H1 (cell line): ENCODE measurements at regions not wholly inside any gene's neighbourhood (a gene's known extent, or its start where the extent isn't known, plus 50 kb on each side); places are given as distances from the start of the nearest gene placed in this dataset.

ENCODE experiments used
- CBX5 ChIP-seq: fragments of 300-800, 300-1000 bp; sonication (generic); IDR thresholded peaks from 2 replicates; pipeline ENCODE4 v1.7.1; 2016; ENCODE audit warnings: antibody characterized with exemption, low read length, low read depth
- CBX8 ChIP-seq: fragments of 300-800, 300-1000 bp; sonication (generic); IDR thresholded peaks from 2 replicates; pipeline ENCODE4 v1.7.1; 2016; ENCODE audit warnings: low read depth, low read length, borderline replicate concordance
- CREB1 ChIP-seq: IDR thresholded peaks from 2 replicates; pipeline ENCODE4 v1.6.1; 2012; ENCODE audit warnings: inconsistent platforms
- CTCF ChIP-seq, 3 experiments: IDR thresholded peaks; 1 replicate in 2 of 3; 2 replicates in 1 of 3; pipeline versions ENCODE4 v1.5.1 to v1.6.1; 2011; ENCODE audit warnings: low read length in 3 of 3, mild to moderate bottlenecking in 3 of 3, inconsistent platforms in 2 of 3, low read depth in 1 of 3, moderate library complexity in 1 of 3; ENCODE audit not compliant: insufficient read depth in 1 of 3; ENCODE audit errors: control extremely low read depth in 1 of 3
- EZH2 ChIP-seq: fragments of 200-600 bp; sonication (generic); IDR thresholded peaks from 2 replicates; pipeline ENCODE4 v1.7.1; 2012; ENCODE audit warnings: low read depth, mild to moderate bottlenecking, moderate library complexity, low read length, inconsistent platforms; ENCODE audit not compliant: severe bottlenecking
- JUND ChIP-seq: IDR thresholded peaks from 2 replicates; pipeline ENCODE4 v1.6.1; 2011; ENCODE audit warnings: mild to moderate bottlenecking, improper control_type of control experiment, low read length
- MAX ChIP-seq: IDR thresholded peaks from 2 replicates; pipeline ENCODE4 v1.6.1; 2012; ENCODE audit warnings: inconsistent platforms
- POLR2AphosphoS5 ChIP-seq: IDR thresholded peaks from 2 replicates; pipeline ENCODE4 v1.6.1; 2011; ENCODE audit warnings: low read depth, low read length
- RAD21 ChIP-seq, 2 experiments: IDR thresholded peaks in 1 of 2; conservative IDR thresholded peaks in 1 of 2; 2 replicates each; pipeline ENCODE4 v1.6.1; 2011; ENCODE audit warnings: low read depth in 2 of 2, low read length in 2 of 2, improper control_type of control experiment in 1 of 2, inconsistent platforms in 1 of 2, mild to moderate bottlenecking in 1 of 2, moderate library complexity in 1 of 2
- RFX5 ChIP-seq: IDR thresholded peaks from 2 replicates; pipeline ENCODE4 v1.6.1; 2011; ENCODE audit warnings: low read depth, low read length, improper control_type of control experiment, borderline replicate concordance
- TF ChIP-seq, protein P1 (sequence below): IDR thresholded peaks from 2 replicates; pipeline ENCODE4 v1.6.1; 2011; ENCODE audit warnings: low read depth, mild to moderate bottlenecking, low read length; ENCODE audit not compliant: insufficient read depth
- TF ChIP-seq, protein P2 (sequence below): IDR thresholded peaks from 2 replicates; pipeline ENCODE4 v1.6.1; 2011; ENCODE audit warnings: low read length, improper control_type of control experiment

DNA sequence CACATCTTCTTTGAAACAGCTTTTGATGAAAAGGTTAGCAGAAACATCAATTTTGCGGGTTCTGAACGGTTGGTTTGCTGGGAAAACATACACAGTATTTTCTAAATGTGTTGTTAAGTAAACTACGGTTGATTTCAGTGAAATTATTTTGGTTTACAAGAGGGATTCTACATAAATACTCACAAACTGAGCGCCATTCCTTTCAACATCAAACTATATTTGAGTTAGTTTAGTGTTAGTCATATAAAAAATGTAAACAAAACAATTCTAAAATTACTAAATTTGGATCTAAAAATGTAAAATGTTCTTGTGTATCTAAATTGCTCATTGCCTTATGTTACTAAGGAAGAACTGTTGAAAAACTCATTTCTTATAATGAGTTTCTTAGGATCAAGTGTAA is 425.6 kb downstream of the PCDH18 start:
- TF ChIP-seq MAX, result no peak
- TF ChIP-seq RFX5, result no peak
- TF ChIP-seq, protein P1, sequence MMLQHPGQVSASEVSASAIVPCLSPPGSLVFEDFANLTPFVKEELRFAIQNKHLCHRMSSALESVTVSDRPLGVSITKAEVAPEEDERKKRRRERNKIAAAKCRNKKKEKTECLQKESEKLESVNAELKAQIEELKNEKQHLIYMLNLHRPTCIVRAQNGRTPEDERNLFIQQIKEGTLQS, result no peak
- no peak for TF ChIP-seq POLR2AphosphoS5
- TF ChIP-seq, protein P2, sequence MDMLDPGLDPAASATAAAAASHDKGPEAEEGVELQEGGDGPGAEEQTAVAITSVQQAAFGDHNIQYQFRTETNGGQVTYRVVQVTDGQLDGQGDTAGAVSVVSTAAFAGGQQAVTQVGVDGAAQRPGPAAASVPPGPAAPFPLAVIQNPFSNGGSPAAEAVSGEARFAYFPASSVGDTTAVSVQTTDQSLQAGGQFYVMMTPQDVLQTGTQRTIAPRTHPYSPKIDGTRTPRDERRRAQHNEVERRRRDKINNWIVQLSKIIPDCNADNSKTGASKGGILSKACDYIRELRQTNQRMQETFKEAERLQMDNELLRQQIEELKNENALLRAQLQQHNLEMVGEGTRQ, result no peak
- no peak for TF ChIP-seq CREB1
- TF ChIP-seq CBX8, result no peak
- no peak for TF ChIP-seq CBX5
- no peak for TF ChIP-seq EZH2
- TF ChIP-seq RAD21 (IDR thresholded peaks at IDR 0.05 in 1 of 2, conservative IDR thresholded peaks at IDR 0.05 in 1 of 2; ENCODE audit: low read depth in 2 of 2, low read length in 2 of 2), result no peak
- no peak for TF ChIP-seq CTCF (IDR thresholded peaks at IDR 0.05; ENCODE audit: control extremely low read depth in 1 of 3, insufficient read depth in 1 of 3, low read depth in 1 of 3, low read length in 3 of 3)
- no peak for TF ChIP-seq JUND
